ENCODE measurements at regions not wholly inside any gene's neighbourhood (a gene's known extent, or its start where the extent isn't known, plus 50 kb on each side); places are given as distances from the start of the nearest gene placed in this dataset.
"Not testable (repeated sequence)": the region's sequence is repeated elsewhere in the genome, so short reads cannot be mapped to it uniquely, and the experiment has no call there.

- no peak for TF ChIP-seq CTCF (IDR thresholded peaks at IDR 0.05; ENCODE audit: low read depth, low read length)
- H3K36me3 ChIP-seq = no peaks in the 10 kb centered on the region
- no peaks in the 10 kb centered on the region for H3K9me3 ChIP-seq
- no peaks in the 10 kb centered on the region for H3K27me3 ChIP-seq
- H3K4me3 ChIP-seq (ENCODE audit: low read depth, low read length) = no peak overlapping the region
- no peak for DNase-seq
- peaks cover 3% of the 10 kb centered on the region for H3K4me1 ChIP-seq
These were observed 393.2 kb upstream of the CXADR start for GRCh38 chr21:17119466-17120297.

GRCh38 chr21:17127395-17127794 lies 385.4 kb upstream of the CXADR start:
- not testable (repeated sequence) for H3K36me3 ChIP-seq; H3K4me3 ChIP-seq (ENCODE audit: low read depth, low read length); DNase-seq; H3K9me3 ChIP-seq; H3K4me1 ChIP-seq; H3K27me3 ChIP-seq

- no peak for TF ChIP-seq CTCF (IDR thresholded peaks at IDR 0.05; ENCODE audit: low read depth, low read length)
These were observed 384.7 kb upstream of the CXADR start for GRCh38 chr21:17128132-17128531.

GRCh38 chr21:17139159-17139558 lies 373.7 kb upstream of the CXADR start:
- not testable (repeated sequence) for H3K4me1 ChIP-seq; H3K9me3 ChIP-seq; H3K4me3 ChIP-seq (ENCODE audit: low read depth, low read length); DNase-seq; H3K36me3 ChIP-seq; H3K27me3 ChIP-seq

More at GRCh38 chr21:17128132-17128531, 384.7 kb upstream of the CXADR start:
- Histone ChIP-seq H3K4me1 (no peaks in the 10 kb centered on the region), H3K4me3 (ENCODE audit: low read depth, low read length) (no peak overlapping the region), H3K9me3 (no peaks in the 10 kb centered on the region), H3K36me3 (no peaks in the 10 kb centered on the region), H3K27me3 (no peaks in the 10 kb centered on the region)
- DNase-seq = no peak

- Histone ChIP-seq H3K27me3 (no peaks in the 10 kb centered on the region), H3K9me3 (no peaks in the 10 kb centered on the region), H3K36me3 (no peaks in the 10 kb centered on the region), H3K4me3 (ENCODE audit: low read depth, low read length) (no peak overlapping the region), H3K4me1 (no peaks in the 10 kb centered on the region)
- no peak for TF ChIP-seq CTCF (IDR thresholded peaks at IDR 0.05; ENCODE audit: low read depth, low read length)
- DNase-seq = no peak
These were observed 373.1 kb upstream of the CXADR start for GRCh38 chr21:17139696-17140095.

GRCh38 chr21:17146426-17146825 lies 366.4 kb upstream of the CXADR start:
- peak; percentile 10 for DNase-seq
- H3K4me1 ChIP-seq = no peaks in the 10 kb centered on the region
- no peaks in the 10 kb centered on the region for H3K9me3 ChIP-seq
- H3K36me3 ChIP-seq = no peaks in the 10 kb centered on the region
- no peak overlapping the region for H3K4me3 ChIP-seq (ENCODE audit: low read depth, low read length)
- TF ChIP-seq CTCF (IDR thresholded peaks at IDR 0.05; ENCODE audit: low read depth, low read length) = peak; percentile 39
- H3K27me3 ChIP-seq = no peaks in the 10 kb centered on the region

GRCh38 chr21:17159697-17160096 lies 353.1 kb upstream of the CXADR start:
- TF ChIP-seq CTCF (IDR thresholded peaks at IDR 0.05; ENCODE audit: low read depth, low read length) = no peak
- DNase-seq = no peak
- Histone ChIP-seq H3K36me3 (no peaks in the 10 kb centered on the region), H3K4me3 (ENCODE audit: low read depth, low read length) (no peak overlapping the region), H3K27me3 (no peaks in the 10 kb centered on the region), H3K4me1 (no peaks in the 10 kb centered on the region; the same call in 1 of the 2 replicates), H3K9me3 (no peaks in the 10 kb centered on the region)
